ENCODE measurements at regions not wholly inside any gene's neighbourhood (a gene's known extent, or its start where the extent isn't known, plus 50 kb on each side); places are given as distances from the start of the nearest gene placed in this dataset.

DNA sequence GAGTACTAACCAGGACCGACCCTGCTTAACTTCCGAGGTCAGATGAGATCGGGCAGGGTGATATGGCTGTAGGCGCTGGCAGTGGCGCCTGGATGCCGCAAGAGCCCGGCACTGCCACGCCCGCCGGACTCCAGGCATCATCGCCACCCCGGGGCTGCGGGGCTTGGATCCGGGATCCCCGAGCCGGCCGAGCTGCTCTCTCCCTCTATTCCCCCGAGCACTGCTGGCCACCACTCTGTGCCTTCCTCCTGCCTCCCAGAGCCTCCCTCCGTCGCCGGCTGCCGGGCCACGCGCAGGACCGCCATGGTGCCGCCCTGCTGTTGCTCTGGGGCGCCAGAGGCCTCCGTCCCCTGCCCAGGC is 153.2 kb upstream of the ALG10B start:
- H3K79me2 ChIP-seq (ENCODE audit: insufficient read depth), result no peaks in the 10 kb centered on the region
- H3K4me2 ChIP-seq, result peak overlapping the region; percentile 74
- ChIA-PET CTCF (no interaction called here), POLR2A (no interaction called here)
- no peaks in the 10 kb centered on the region for H3K9me2 ChIP-seq
- H3F3A ChIP-seq (replicated peaks; ENCODE audit: insufficient read depth), result no peaks in the 10 kb centered on the region
- H3K4me1 ChIP-seq (ENCODE audit: control insufficient read depth in 1 of 2, insufficient read depth in 2 of 2, low read depth in 1 of 2, low read length in 1 of 2), result no peaks in the 10 kb centered on the region; a peak in 1 of 4 replicates
- DNase-seq, result peak; percentile 58
- H3K9ac ChIP-seq, result no peak overlapping the region
- TF ChIP-seq EZH2phosphoT487 (IDR thresholded peaks at IDR 0.05; ENCODE audit: borderline replicate concordance, low read depth), result 0 out of 2 replicates have a peak, but pooled peaks have one; percentile 29
- no peak for TF ChIP-seq MXI1 (IDR thresholded peaks at IDR 0.05; ENCODE audit: low read depth, low read length)
- TF ChIP-seq GATA2 (CRISPR knock-in tag; IDR thresholded peaks at IDR 0.05), result peak; percentile 33; the same call in 1 of the 2 replicates
- TF ChIP-seq RAD21 (IDR thresholded peaks at IDR 0.05; ENCODE audit: low read length), result no peak
- no peaks in the 10 kb centered on the region for H4K20me1 ChIP-seq (ENCODE audit: insufficient read depth)
- H3K36me3 ChIP-seq (replicated peaks in 1 of 2; ENCODE audit: control insufficient read depth in 1 of 2, insufficient read depth in 2 of 2, low read length in 1 of 2), result no peaks in the 10 kb centered on the region
- peak overlapping the region; percentile 85; the same call in 1 of the 2 replicates for H2AFZ ChIP-seq (ENCODE audit: low read depth)
- peaks cover 56% of the 10 kb centered on the region for H3K27me3 ChIP-seq (ENCODE audit: insufficient read depth)
- WGBS (ENCODE audit: low lambda C conversion rate), result 6% methylated on average over 21 of the region's 28 CpGs
- peak overlapping the region; percentile 25 to 47; a peak in 3 of 4 replicates for H3K4me3 ChIP-seq (ENCODE audit: low read depth in 2 of 2, low read length in 1 of 2)
- no peak overlapping the region for H3K27ac ChIP-seq (ENCODE audit: low read depth in 2 of 2, low read length in 1 of 2)
- H3K9me3 ChIP-seq, result no peaks in the 10 kb centered on the region

DNA sequence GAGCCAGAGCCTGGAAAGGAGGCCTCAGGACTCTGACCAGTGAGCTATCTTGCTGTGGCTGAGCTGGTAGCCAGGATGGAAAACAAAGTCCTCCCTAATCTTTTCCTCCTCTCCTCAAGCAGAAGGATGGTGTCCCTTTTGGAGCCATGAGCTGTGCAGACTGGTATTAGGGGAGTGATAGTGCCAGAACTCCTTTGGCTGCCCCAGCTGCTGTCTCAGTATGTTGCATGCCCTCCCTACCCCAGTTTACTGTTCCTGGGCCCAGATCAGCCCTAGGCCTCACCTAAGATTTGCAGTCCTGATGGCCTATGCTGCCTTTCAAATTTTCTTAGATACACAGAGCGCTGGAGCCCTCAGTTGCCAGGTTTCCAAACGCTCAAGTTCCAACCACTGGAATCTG is 150.3 kb upstream of the ALG10B start:
- no peak overlapping the region for H2AFZ ChIP-seq (ENCODE audit: low read depth)
- DNase-seq, result no peak
- H3K27ac ChIP-seq (ENCODE audit: low read depth in 2 of 2, low read length in 1 of 2), result no peak overlapping the region
- CTCF ChIA-PET, result no interaction called here
- H3K27me3 ChIP-seq (ENCODE audit: insufficient read depth), result peaks cover 28% of the 10 kb centered on the region; the same call in 1 of the 2 replicates
- no peaks in the 10 kb centered on the region for H3K36me3 ChIP-seq (replicated peaks in 1 of 2; ENCODE audit: control insufficient read depth in 1 of 2, insufficient read depth in 2 of 2, low read length in 1 of 2)
- no peaks in the 10 kb centered on the region; a peak in 1 of 4 replicates for H3K4me1 ChIP-seq (ENCODE audit: control insufficient read depth in 1 of 2, insufficient read depth in 2 of 2, low read depth in 1 of 2, low read length in 1 of 2)
- H3K79me2 ChIP-seq (ENCODE audit: insufficient read depth), result no peaks in the 10 kb centered on the region
- no peak overlapping the region for H3K9ac ChIP-seq
- WGBS (ENCODE audit: low lambda C conversion rate), result 0% methylated on average over 2 of the region's 2 CpGs
- POLR2A ChIA-PET, result no interaction called here
- no peaks in the 10 kb centered on the region for H3K9me2 ChIP-seq
- H3K9me3 ChIP-seq, result no peaks in the 10 kb centered on the region
- no peak overlapping the region for H3K4me3 ChIP-seq (ENCODE audit: low read depth in 2 of 2, low read length in 1 of 2)
- no peak overlapping the region for H3K4me2 ChIP-seq
- no peak for TF ChIP-seq CHD2 (IDR thresholded peaks at IDR 0.05; ENCODE audit: low read length, partially characterized antibody)
- TF ChIP-seq NFIC (IDR thresholded peaks at IDR 0.05; ENCODE audit: borderline replicate concordance), result no peak
- TF ChIP-seq, protein P1, sequence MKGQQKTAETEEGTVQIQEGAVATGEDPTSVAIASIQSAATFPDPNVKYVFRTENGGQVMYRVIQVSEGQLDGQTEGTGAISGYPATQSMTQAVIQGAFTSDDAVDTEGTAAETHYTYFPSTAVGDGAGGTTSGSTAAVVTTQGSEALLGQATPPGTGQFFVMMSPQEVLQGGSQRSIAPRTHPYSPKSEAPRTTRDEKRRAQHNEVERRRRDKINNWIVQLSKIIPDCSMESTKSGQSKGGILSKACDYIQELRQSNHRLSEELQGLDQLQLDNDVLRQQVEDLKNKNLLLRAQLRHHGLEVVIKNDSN (IDR thresholded peaks at IDR 0.05; ENCODE audit: borderline replicate concordance, low read depth), result no peak
- no peak for TF ChIP-seq SMC3 (IDR thresholded peaks at IDR 0.05; ENCODE audit: low read depth, low read length)
- TF ChIP-seq SIN3A (IDR thresholded peaks at IDR 0.05; ENCODE audit: borderline replicate concordance, low read depth, low read length), result no peak
- no peak for TF ChIP-seq MEF2A (IDR thresholded peaks at IDR 0.05; ENCODE audit: borderline replicate concordance, low read depth)
- TF ChIP-seq TCF12 (IDR thresholded peaks at IDR 0.05), result no peak
- TF ChIP-seq NRF1 (IDR thresholded peaks at IDR 0.05; ENCODE audit: low read depth, low read length), result no peak
- TF ChIP-seq RCOR1 (IDR thresholded peaks at IDR 0.05; ENCODE audit: low read length), result no peak
- no peaks in the 10 kb centered on the region for H4K20me1 ChIP-seq (ENCODE audit: insufficient read depth)
- no peaks in the 10 kb centered on the region for H3F3A ChIP-seq (replicated peaks; ENCODE audit: insufficient read depth)

DNA sequence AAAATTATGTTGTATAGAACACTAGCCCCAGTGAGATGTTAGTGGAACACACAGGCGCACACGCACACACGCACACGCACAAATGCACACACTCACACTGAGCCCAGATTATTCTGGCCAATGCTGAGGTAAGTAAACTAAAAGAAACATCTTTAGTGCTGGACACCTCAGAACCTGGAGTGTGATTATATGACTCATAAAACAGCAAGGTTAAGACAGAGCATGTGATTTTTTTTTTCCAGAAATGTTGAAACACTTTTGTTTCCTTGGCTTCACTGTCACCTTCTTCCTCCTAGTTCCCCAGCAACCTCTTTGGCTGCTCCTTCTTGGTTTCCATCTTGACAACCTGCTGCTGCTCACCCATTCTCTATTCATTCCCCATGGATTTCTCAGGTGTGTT is 141.0 kb upstream of the ALG10B start:
- Histone ChIP-seq H3K4me3 (ENCODE audit: low read depth in 2 of 2, low read length in 1 of 2) (no peak overlapping the region), H3K79me2 (ENCODE audit: insufficient read depth) (no peaks in the 10 kb centered on the region), H3K9me2 (no peaks in the 10 kb centered on the region), H3K27me3 (ENCODE audit: insufficient read depth) (no peaks in the 10 kb centered on the region), H3K36me3 (replicated peaks in 1 of 2; ENCODE audit: control insufficient read depth in 1 of 2, insufficient read depth in 2 of 2, low read length in 1 of 2) (no peaks in the 10 kb centered on the region), H4K20me1 (ENCODE audit: insufficient read depth) (no peaks in the 10 kb centered on the region), H3K4me2 (no peak overlapping the region), H3K4me1 (ENCODE audit: control insufficient read depth in 1 of 2, insufficient read depth in 2 of 2, low read depth in 1 of 2, low read length in 1 of 2) (no peaks in the 10 kb centered on the region), H2AFZ (ENCODE audit: low read depth) (no peak overlapping the region), H3K9me3 (no peaks in the 10 kb centered on the region), H3K27ac (ENCODE audit: low read depth in 2 of 2, low read length in 1 of 2) (no peak overlapping the region), H3K9ac (no peak overlapping the region), H3F3A (replicated peaks; ENCODE audit: insufficient read depth) (no peaks in the 10 kb centered on the region)
- WGBS (ENCODE audit: low lambda C conversion rate), result 2% methylated on average over 4 of the region's 4 CpGs
- TF ChIP-seq, protein P2, sequence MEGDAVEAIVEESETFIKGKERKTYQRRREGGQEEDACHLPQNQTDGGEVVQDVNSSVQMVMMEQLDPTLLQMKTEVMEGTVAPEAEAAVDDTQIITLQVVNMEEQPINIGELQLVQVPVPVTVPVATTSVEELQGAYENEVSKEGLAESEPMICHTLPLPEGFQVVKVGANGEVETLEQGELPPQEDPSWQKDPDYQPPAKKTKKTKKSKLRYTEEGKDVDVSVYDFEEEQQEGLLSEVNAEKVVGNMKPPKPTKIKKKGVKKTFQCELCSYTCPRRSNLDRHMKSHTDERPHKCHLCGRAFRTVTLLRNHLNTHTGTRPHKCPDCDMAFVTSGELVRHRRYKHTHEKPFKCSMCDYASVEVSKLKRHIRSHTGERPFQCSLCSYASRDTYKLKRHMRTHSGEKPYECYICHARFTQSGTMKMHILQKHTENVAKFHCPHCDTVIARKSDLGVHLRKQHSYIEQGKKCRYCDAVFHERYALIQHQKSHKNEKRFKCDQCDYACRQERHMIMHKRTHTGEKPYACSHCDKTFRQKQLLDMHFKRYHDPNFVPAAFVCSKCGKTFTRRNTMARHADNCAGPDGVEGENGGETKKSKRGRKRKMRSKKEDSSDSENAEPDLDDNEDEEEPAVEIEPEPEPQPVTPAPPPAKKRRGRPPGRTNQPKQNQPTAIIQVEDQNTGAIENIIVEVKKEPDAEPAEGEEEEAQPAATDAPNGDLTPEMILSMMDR (IDR thresholded peaks at IDR 0.05), result no peak
- TF ChIP-seq TAF1 (IDR thresholded peaks at IDR 0.05; ENCODE audit: borderline replicate concordance, low read depth, low read length) (no peak), MXI1 (IDR thresholded peaks at IDR 0.05; ENCODE audit: low read depth, low read length) (no peak), CHD2 (IDR thresholded peaks at IDR 0.05; ENCODE audit: low read length, partially characterized antibody) (no peak), SIN3A (IDR thresholded peaks at IDR 0.05; ENCODE audit: borderline replicate concordance, low read depth, low read length) (no peak), FOXJ3 (CRISPR knock-in tag; IDR thresholded peaks at IDR 0.05) (no peak), EP300 (IDR thresholded peaks at IDR 0.05; ENCODE audit: borderline replicate concordance in 1 of 2, low read depth in 1 of 2, low read length in 1 of 2) (no peak), TCF12 (IDR thresholded peaks at IDR 0.05) (no peak), RCOR1 (IDR thresholded peaks at IDR 0.05; ENCODE audit: low read length) (no peak), ELF1 (IDR thresholded peaks at IDR 0.05) (no peak), YY1 (IDR thresholded peaks at IDR 0.05; ENCODE audit: low read depth) (no peak), MEF2A (IDR thresholded peaks at IDR 0.05; ENCODE audit: borderline replicate concordance, low read depth) (no peak)
- ChIA-PET CTCF (no interaction called here), POLR2A (no interaction called here)
- no peak for DNase-seq

All from SK-N-SH (cell line).